ENCODE measurements at regions not wholly inside any gene's neighbourhood (a gene's known extent, or its start where the extent isn't known, plus 50 kb on each side); places are given as distances from the start of the nearest gene placed in this dataset.
A peak's percentile ranks its signal among the peaks of the same experiment; 100 is the strongest.
"Not testable (repeated sequence)": the region's sequence is repeated elsewhere in the genome, so short reads cannot be mapped to it uniquely, and the experiment has no call there.

- DNase-seq, result no peak
- H3K27me3 ChIP-seq, result no peaks in the 10 kb centered on the region
- H3K4me3 ChIP-seq, result no peak overlapping the region
- no peaks in the 10 kb centered on the region for H3K9me3 ChIP-seq
- no peaks in the 10 kb centered on the region for H3K36me3 ChIP-seq
Measured at GRCh38 chr17:13442361-13442760, 159.4 kb downstream of the HS3ST3A1 start.

- H3K27me3 ChIP-seq, result no peaks in the 10 kb centered on the region
- DNase-seq, result no peak
- no peaks in the 10 kb centered on the region for H3K9me3 ChIP-seq
- H3K36me3 ChIP-seq, result no peaks in the 10 kb centered on the region
- no peak overlapping the region for H3K4me3 ChIP-seq
Measured at GRCh38 chr17:13441873-13442272, 159.9 kb downstream of the HS3ST3A1 start.

DNA sequence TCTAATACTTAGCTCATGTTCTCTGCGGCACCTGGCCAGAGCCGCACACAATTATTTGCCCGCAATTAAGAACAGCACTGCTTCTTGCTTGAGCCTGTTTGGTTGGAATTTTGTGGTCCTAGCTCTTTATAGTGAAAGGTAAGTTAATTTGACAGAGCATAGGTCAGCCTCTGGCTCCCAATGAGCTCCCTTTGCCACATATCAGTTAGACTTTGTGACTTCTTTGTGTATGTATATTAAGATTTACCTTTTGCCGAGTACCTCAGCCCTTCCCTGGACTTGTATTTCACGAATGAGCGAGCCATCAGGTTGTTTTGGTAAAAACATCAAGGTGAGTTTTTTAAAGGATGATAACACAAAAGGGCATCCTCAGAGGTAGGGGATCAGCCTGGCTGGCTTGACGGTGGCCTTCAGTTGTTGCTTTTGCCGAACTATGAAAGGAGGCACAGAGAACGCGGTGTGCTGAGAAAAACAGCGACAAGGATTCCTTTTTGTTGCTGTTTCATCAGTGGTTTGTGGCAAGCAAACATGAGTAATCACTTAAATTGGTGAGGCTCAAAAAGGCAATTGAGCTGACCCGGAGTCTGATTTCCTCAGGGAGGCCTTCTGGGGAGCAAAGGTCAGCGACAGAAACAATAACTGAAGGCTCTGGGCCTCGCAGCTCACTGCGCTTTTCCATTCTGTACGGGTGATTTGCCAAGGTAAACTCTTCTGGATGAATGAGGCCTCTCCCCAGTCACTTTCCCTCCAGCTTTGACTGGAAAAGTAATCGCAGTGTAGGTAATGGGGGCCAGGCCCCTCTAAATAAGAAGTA is 163.6 kb downstream of the HS3ST3A1 start:
- Histone ChIP-seq H3K36me3 (no peaks in the 10 kb centered on the region), H3K27me3 (no peaks in the 10 kb centered on the region), H3K9me3 (no peaks in the 10 kb centered on the region), H3K4me3 (no peak overlapping the region)
- peak; percentile 8 for DNase-seq

DNA sequence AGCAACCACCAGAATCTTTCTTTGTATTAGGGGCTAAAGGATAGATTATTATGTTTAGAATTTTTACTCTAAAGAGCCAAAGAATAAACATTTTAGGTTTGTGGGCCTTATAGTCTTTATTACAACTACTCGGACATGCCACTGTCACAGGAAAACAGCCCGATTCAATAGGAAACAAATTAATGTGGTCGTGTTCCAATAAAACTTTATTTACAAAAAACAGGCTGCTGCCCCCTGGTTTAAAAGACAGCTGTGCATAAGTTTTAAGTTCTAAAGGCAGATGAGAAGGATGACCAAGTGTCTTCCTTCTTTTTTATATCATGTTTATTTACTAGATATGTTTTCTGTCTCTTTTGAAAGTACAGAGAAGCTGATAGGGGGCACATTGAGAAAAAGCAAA is 166.5 kb downstream of the HS3ST3A1 start:
- DNase-seq, result no peak
- H3K9me3 ChIP-seq, result no peaks in the 10 kb centered on the region
- H3K36me3 ChIP-seq, result no peaks in the 10 kb centered on the region
- H3K27me3 ChIP-seq, result no peaks in the 10 kb centered on the region
- H3K4me3 ChIP-seq, result no peak overlapping the region

- Histone ChIP-seq H3K36me3 (no peaks in the 10 kb centered on the region), H3K9me3 (no peaks in the 10 kb centered on the region), H3K4me3 (no peak overlapping the region), H3K27me3 (no peaks in the 10 kb centered on the region)
- DNase-seq, result peak; percentile 21
Measured at GRCh38 chr17:13429201-13429600, 172.5 kb downstream of the HS3ST3A1 start.

GRCh38 chr17:13428611-13429042 is 173.1 kb downstream of the HS3ST3A1 start:
- no peak for DNase-seq
- Histone ChIP-seq H3K27me3 (no peaks in the 10 kb centered on the region), H3K4me3 (no peak overlapping the region), H3K36me3 (no peaks in the 10 kb centered on the region), H3K9me3 (no peaks in the 10 kb centered on the region)

DNA sequence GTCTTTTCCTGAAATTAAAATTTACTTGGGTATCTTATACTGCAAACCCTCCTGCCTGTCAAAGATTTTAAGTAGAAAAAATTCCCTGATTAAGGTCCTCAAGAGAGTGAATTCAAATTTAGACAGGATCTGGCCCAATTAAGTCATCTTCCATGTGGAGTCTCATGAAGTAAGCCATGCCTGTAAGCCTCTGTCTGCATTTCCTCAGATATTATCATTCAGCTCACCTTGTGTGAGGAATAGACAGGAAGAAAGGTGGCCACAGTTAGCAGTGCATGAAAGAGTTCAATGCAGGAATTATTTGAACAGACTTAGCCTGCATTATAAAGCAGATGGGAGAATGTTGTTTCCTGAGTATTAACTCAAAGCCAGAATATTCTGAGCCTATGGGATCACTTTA is 174.7 kb downstream of the HS3ST3A1 start:
- Histone ChIP-seq H3K4me3 (no peak overlapping the region), H3K36me3 (no peaks in the 10 kb centered on the region), H3K9me3 (no peaks in the 10 kb centered on the region), H3K27me3 (no peaks in the 10 kb centered on the region)
- no peak for DNase-seq

DNA sequence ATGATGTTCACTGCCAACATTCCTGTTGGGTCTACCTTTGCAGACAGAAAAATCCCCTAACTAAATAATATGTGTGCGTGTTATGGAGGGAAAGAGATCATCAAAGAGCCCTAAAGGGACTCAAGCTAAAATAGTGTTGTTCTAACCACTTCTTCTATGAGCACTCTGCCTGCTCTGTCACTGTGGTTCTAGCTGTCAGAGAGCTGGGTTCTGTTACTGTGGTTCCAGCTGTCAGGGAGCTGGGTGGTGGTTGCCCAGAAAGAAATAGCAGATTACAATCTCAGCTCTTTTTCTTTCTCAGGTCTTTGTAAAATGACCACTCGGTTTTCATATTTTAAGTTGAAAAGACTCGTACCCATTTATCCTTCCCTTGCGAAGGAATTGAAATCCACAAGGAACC is 176.3 kb downstream of the HS3ST3A1 start:
- no peaks in the 10 kb centered on the region for H3K36me3 ChIP-seq
- DNase-seq, result no peak
- H3K4me3 ChIP-seq, result no peak overlapping the region
- H3K27me3 ChIP-seq, result no peaks in the 10 kb centered on the region
- H3K9me3 ChIP-seq, result no peaks in the 10 kb centered on the region

- no peak for DNase-seq
- Histone ChIP-seq H3K4me3 (no peak overlapping the region), H3K27me3 (no peaks in the 10 kb centered on the region), H3K36me3 (no peaks in the 10 kb centered on the region), H3K9me3 (no peaks in the 10 kb centered on the region)
Measured at GRCh38 chr17:13421581-13422130, 180.1 kb downstream of the HS3ST3A1 start.

- Histone ChIP-seq H3K27me3 (no peaks in the 10 kb centered on the region), H3K9me3 (no peaks in the 10 kb centered on the region), H3K4me3 (no peak overlapping the region), H3K36me3 (no peaks in the 10 kb centered on the region)
- no peak for DNase-seq
Measured at GRCh38 chr17:13420878-13421277, 180.9 kb downstream of the HS3ST3A1 start.

GRCh38 chr17:13420418-13420826 is 181.3 kb downstream of the HS3ST3A1 start:
- H3K36me3 ChIP-seq, result no peaks in the 10 kb centered on the region
- H3K4me3 ChIP-seq, result no peak overlapping the region
- no peak for DNase-seq
- no peaks in the 10 kb centered on the region for H3K27me3 ChIP-seq
- H3K9me3 ChIP-seq, result no peaks in the 10 kb centered on the region

DNA sequence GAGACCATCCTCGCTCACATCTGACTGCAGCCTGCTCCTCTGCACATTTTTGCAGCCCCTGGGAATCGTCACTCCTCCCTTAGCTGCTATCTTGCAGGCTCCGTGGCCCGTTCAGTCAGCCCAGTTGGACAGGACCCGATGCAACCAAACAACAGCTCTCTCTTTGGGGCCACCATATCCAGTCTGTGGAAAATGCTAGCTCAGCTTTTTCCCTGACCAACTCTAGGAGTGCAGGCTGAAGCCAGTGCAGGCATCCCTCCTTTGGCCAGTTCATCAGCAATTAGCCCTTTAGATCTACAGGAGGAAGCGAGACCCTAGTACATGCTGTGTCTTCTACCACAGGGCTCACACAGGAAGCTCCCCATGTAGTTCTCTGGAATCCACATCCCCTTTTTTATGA is 182.1 kb downstream of the HS3ST3A1 start:
- no peaks in the 10 kb centered on the region for H3K9me3 ChIP-seq
- DNase-seq, result no peak

DNA sequence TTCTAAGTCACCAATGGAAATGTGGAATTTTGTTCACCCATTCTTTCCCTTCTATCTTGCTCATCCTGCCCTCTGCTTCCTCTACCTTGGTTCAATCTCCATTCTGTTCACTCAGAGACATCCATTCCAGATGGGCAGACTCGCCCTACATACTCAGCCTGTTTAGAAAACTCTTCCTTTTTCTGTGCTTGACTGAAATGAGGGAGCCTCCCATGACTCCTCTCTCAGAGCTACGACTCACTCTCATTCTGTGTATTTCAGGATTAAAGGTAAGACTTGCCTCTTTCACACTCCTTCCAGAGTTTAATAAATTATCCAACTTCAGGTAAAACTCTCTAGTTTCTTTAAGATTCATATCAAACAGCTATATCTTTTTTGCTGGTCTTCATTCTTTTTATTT is 182.8 kb downstream of the HS3ST3A1 start:
- no peak for DNase-seq
- H3K36me3 ChIP-seq, result no peaks in the 10 kb centered on the region
- no peaks in the 10 kb centered on the region for H3K9me3 ChIP-seq
- no peaks in the 10 kb centered on the region for H3K27me3 ChIP-seq
- H3K4me3 ChIP-seq, result no peak overlapping the region

More for the DNA sequence above, 182.1 kb downstream of the HS3ST3A1 start:
- no peaks in the 10 kb centered on the region for H3K27me3 ChIP-seq
- no peaks in the 10 kb centered on the region for H3K36me3 ChIP-seq
- no peak overlapping the region for H3K4me3 ChIP-seq

DNA sequence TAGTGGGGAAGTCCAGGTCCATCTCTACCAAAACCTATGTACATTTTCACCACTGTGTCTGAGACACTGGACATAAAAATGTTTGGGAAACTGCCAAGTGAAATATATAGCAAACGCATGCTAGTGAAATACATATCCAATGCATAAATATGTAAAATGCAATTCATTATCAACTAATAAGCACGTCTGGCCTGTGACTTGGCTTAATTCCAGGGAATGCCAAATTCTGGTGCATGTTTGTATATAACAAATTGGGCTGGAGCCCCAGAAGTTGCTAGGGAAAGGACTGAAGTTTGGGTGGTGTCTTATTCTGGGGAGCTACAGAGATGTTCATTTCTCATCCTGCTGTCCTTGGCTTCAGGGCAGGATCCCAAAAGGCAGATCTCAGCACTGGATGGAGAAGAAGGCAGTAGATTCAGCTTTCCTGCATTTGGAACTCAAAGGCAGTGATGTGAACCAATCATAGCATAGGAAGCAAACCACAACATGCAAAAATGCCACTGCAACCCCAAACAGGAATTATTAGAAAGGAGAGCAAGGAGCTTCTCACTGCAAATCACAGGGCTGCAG is 184.3 kb downstream of the HS3ST3A1 start:
- no peak for DNase-seq
- H3K36me3 ChIP-seq, result no peaks in the 10 kb centered on the region

DNA sequence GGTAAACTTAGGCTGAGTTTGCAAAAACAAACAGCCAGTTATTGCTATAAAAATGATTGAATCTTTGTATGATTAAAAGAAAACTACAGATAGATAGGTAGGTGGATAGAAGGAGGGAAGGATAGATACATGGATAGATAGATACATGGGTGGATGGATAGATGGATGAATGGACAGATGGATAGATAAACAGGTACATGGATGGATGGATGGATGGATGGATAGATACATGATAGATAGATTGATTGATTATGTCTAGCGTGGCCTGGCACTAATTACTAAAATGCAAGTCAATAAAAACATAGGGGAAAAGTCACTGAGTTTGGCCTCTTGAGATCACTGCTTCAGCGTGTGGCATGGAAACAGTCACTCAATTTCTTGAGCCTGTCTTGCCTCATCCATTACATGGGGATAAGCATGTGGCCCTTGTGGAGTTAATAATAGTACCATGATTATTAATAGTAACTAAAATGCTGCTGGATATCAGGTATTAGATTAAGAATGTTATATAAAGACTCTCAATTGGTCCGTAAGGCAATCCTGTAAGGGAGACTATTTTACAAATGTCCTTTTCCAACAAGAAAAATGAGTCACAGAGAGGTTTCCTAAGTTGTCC is 184.9 kb downstream of the HS3ST3A1 start:
- no peak for DNase-seq
- Histone ChIP-seq H3K36me3 (no peaks in the 10 kb centered on the region), H3K4me3 (no peak overlapping the region), H3K9me3 (no peaks in the 10 kb centered on the region), H3K27me3 (no peaks in the 10 kb centered on the region)

More for the DNA sequence above, 184.3 kb downstream of the HS3ST3A1 start:
- Histone ChIP-seq H3K4me3 (no peak overlapping the region), H3K9me3 (no peaks in the 10 kb centered on the region), H3K27me3 (no peaks in the 10 kb centered on the region)

GRCh38 chr17:13415871-13416416 is 185.8 kb downstream of the HS3ST3A1 start:
- no peak overlapping the region for H3K4me3 ChIP-seq
- no peaks in the 10 kb centered on the region for H3K9me3 ChIP-seq
- no peaks in the 10 kb centered on the region for H3K36me3 ChIP-seq
- no peaks in the 10 kb centered on the region for H3K27me3 ChIP-seq
- peak; percentile 51 for DNase-seq

DNA sequence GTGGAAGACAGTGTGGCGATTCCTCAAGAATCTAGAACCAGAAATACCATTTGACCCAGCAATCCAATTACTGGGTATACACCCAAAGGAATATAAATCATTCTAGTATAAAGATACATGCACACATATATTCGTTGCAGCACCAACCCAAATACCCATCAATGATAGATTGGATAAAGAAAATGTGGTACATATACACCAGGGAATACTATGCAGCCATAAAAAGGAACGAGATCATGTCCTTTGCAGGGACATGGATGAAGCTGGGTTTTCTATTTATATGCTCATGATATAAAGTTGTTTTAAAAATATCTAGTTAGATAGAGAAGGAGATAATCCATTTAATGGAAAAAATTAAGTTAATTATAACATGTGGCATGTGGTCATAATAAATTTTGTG is 186.5 kb downstream of the HS3ST3A1 start:
- H3K27me3 ChIP-seq, H3K9me3 ChIP-seq, H3K36me3 ChIP-seq, H3K4me3 ChIP-seq, DNase-seq: not testable (repeated sequence)
